NCI-H526 treated with DMSO at 0.1 percent for 48 hours (cell line): ENCODE measurements at regions not wholly inside any gene's neighbourhood (a gene's known extent, or its start where the extent isn't known, plus 50 kb on each side); places are given as distances from the start of the nearest gene placed in this dataset.
"Not testable (repeated sequence)": the region's sequence is repeated elsewhere in the genome, so short reads cannot be mapped to it uniquely, and the experiment has no call there.

Source experiments
- DNase-seq: peaks from one replicate; lab custom pipeline; 2025; lab: John Stamatoyannopoulos, UW

- DNase-seq = no peak
Observed at GRCh38 chr20:11511821-11512220, 405.9 kb upstream of the BTBD3 start.

DNA sequence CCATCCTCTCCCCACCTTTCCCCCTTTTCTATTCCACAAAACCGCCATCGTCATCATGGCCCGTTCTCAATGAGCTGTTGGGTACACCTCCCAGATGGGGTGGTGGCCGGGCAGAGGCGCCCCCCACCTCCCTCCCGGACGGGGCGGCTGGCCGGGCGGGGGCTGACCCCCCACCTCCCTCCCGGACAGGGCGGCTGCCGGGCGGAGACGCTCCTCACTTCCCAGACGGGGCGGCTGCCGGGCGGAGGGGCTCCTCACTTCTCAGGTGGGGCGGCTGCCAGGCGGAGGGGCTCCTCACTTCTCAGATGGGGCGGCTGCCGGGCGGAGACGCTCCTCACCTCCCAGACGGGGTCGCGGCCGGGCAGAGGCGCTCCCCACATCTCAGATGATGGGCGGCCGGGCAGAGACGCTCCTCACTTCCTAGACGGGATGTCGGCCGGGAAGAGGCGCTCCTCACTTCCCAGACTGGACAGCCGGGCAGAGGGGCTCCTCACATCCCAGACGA lies 404.4 kb upstream of the BTBD3 start:
- not testable (repeated sequence) for DNase-seq

DNA sequence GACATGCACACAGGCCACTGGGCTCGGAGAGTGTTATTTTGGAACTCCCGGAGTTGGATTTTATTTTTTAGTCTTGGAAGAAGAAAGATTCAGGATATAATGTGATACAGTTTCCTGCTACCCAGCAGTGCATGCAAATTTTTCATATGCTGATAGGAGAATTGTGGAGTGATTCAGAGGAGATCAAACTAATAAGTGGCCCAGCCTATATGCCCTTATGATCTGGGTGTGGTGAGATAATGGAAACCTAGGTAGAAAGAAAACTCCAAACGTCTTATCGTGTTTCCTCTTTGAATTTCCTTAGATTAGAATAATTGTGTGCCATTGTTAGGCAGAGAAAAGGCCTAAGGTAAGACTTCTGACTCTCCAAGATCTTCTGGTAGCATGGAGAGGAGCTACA lies 401.2 kb upstream of the BTBD3 start:
- no peak for DNase-seq

- no peak for DNase-seq
Observed at GRCh38 chr20:11520596-11520995, 397.1 kb upstream of the BTBD3 start.

DNA sequence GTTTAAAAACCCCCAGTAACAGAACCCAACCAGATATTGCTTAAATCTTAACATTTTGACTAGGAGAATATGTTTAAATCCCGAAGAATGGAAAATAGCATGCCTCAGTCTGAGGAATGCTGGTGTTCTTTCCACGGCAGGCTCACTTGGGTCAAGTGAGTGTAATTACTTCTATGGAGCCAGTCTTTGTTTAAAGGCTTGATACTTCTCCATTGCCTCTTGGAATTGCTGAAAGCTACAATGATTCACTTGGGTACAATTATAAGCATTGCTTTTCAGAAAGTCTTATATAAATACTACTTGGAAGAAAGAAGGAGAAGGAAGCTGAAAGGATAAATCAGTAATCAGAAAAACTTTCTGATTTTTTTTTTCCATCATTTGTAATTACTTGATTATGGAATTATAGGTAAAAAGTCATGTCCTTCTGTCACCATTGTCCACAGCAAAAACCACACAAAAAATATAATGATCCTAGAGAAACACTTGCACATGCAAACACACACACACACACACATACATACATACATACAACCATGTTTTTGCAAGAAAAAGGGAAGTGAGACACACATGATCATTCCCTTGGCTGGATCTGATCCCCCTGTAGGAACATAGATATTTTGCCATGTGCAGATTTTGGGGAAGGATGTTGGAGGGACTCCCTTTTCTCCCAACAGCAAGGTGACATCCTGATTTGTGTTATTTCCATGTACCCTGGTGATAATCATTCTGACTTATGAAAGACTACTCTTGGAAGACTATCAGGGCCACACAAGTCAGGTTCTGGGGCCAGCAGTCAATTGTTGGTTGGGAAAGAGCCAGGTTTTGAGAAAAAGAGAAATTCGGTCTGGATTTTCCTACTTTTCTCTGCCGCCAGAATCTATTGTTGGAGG lies 396.0 kb upstream of the BTBD3 start:
- no peak for DNase-seq

- DNase-seq = no peak
Observed at GRCh38 chr20:11522366-11522741, 395.3 kb upstream of the BTBD3 start.

DNA sequence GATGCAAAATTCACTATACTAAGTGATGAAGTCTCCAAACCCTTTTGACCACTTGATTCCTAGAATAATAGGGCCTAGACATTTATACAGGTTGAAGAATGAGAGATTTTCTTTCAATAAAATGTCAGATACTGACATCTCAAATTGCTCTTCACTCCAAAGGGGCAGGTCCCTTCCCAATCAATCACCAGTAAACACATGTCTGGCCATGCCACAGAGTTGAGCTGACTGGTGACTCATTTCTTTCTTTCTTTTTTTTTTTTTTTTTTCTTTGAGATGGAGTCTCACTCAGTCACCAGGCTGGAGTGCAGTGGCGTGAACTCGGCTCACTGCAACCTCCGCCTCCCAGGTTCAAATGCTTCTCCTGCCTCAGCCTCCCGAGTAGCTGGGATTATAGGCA lies 388.6 kb upstream of the BTBD3 start:
- DNase-seq = no peak

DNA sequence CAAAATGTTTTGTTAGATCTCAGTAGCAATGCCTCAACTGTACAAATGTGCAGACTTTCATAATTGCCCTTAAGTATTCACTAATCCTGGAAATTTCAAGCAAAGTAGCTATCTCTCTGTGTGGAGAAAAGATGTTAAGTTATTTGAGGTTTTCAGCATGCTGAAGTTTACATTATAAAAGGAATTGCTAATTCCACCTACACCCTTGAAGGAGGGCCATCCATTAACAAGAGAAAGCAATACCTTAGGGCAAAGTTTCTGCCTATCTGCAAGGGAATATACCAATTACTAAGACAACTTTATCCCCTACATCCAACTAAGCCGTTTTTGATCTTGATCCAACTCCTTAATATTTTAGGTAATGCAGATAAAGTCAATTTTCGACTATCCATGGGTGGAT lies 380.7 kb upstream of the BTBD3 start:
- DNase-seq = no peak

- DNase-seq = no peak
Observed at GRCh38 chr20:11539450-11539849, 378.2 kb upstream of the BTBD3 start.

DNA sequence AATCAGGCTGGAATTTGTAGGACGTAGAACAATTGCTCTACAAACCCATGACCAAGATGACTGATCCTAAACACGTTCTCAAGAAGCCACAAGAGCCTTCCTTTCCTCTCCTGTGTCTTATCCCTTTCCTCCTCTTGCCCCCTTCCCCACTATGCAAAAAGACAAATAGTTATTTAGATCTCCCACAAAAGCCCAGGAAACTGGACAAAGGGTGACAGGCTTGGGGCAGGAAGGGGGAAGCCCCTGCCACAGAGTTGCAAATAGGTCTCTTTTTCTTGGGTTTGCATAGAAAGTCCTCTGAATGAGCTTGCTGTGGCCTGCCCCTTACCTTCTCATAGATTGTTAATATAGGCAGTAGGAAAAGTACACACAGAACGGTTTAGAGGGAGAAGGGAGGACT lies 377.1 kb upstream of the BTBD3 start:
- DNase-seq = no peak

DNA sequence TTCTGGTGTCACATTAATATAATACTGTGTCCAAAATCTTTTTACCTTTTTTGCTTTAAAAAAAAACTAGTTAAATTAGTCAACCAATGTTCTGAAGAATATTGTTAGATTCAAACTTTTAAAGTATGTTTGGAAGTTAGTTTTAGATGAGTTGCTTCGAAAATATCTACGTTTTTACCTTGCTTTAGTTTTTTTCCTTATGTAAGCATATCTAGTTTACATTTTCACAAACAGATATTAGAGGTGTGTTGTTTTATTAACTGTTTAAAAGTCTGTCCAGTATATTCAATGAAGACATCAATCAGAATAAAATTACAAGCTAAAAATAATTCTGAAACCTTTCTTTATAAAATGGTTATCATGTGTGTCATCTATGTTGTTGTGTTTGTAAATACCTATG lies 375.0 kb upstream of the BTBD3 start:
- DNase-seq = no peak

DNA sequence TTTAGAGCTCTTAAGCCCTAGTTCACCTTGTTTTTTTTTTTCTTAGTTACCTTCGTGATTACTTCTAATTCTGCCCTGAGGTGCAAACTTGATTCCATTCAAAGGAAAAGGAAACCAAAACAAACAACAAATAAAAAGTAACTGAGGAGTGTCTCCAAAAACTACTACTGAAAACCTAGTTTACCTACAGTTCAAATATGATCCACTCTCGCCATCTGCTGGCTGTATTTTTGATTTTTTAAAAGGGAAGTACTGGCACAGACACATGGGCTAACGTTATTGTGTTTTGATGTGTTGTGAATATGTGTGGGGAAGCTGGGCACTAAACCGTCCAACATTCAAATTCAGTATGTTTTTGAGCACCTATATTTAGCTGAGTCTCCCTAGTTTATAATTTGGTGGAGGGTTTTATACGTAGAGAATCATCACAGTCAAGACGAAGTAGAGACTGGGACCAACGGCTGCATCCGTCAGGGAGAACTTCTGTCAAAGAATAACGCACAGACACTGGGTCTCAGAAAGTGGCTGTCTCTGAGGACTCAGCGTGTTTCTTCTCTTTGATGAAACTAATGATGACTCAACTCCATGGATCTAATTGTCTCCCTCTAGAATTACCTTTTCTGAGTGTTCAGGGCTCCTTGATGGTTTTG lies 373.5 kb upstream of the BTBD3 start:
- DNase-seq = peak; percentile 48

- no peak for DNase-seq
Observed at GRCh38 chr20:11546939-11547338, 370.8 kb upstream of the BTBD3 start.

GRCh38 chr20:11549172-11550103 lies 368.3 kb upstream of the BTBD3 start:
- no peak for DNase-seq

DNA sequence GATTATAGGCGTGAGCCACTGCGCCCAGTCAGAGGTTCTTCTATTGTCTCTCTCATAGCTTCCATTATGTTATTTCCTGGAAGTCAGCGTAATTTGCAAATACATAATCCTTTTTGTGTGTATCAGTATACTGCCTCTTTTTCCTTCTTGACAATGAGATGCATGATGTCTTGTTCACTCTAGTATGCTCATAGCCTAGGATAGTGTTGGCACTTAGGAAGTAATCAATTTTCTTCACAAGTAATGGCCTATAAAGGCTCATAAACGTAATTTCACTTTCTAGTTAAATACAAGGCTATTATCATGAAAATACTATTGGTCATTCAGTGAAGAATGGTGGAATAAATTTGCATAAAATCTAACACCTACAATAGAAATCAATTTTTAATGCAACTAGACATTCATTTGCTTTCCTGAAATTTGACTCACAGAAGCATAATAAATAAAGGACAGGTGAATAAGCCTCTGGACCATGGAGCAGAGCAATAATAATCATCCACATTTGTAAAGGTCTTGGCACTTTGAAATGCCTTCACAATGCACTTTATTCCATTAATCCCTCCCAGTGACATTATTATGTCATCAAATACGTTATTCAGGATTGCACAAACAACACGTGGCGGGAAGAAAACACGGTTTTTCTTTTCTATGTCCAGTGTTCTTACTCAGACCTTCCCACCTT lies 366.9 kb upstream of the BTBD3 start:
- DNase-seq = no peak

- no peak for DNase-seq
Observed at GRCh38 chr20:11551479-11551878, 366.2 kb upstream of the BTBD3 start.

DNA sequence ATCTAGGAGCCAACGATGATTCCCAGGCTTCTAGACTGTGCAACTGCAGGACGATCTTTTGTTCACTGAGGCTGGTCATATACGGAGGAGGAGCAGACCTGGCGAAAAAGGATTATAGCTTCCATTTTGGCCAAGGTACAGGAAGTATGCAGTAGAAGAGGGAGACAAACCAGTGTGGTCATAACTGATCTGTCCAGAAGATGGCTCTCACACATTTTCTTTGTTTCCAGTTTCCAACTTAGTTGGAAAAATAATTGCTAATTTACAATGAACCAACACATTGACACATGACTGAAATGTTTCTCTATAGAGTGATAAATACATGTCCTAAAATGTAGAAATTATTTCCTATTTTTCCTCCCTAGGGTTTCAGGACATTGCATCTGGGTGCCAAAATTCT lies 364.1 kb upstream of the BTBD3 start:
- DNase-seq = peak; percentile 10

GRCh38 chr20:11555510-11555909 lies 362.2 kb upstream of the BTBD3 start:
- DNase-seq = no peak

GRCh38 chr20:11556410-11556809 lies 361.3 kb upstream of the BTBD3 start:
- DNase-seq = no peak

- DNase-seq = no peak
Observed at GRCh38 chr20:11564491-11564890, 353.2 kb upstream of the BTBD3 start.

DNA sequence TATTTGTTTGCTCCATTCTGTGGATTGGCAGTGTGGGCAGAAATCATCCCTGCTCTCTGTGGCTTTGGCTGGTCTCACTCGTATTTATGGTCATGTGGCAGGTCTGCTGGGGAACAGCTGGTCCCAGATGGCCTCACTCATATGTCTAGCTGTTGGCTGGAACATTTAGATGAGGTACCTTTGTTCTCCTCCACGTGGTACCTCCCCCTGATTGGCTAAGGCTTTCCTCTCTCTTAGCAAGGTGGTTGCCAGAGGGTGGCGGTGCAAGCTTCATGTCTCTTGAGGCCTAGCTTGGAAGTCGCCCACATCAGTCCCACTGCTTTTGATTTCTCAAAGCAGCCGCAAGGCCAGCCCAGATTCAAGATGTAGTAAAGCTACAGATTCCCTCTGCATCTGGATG lies 348.5 kb upstream of the BTBD3 start:
- no peak for DNase-seq

DNA sequence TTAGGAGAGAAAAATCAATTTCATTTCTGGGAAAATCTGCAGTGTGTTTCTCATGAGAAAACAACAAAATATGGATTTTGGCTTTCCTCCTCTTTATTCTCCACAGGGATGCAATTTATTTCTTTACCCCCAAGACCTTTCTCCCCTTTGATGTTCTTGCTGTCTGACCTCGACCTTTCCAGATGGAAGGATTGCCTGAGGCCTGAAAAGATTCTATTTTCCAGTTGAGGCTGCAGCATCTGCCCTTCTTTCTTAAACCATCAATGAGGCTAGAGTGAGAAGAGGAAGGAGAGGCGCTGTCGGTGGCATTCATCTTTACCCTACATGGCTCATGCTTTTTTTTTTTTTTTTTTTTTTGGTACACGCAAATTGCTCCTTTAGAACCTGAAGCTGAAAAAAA lies 344.2 kb upstream of the BTBD3 start:
- no peak for DNase-seq
